H1 (cell line): ENCODE measurements at regions not wholly inside any gene's neighbourhood (a gene's known extent, or its start where the extent isn't known, plus 50 kb on each side); places are given as distances from the start of the nearest gene placed in this dataset.

Experiments
- CTCF ChIA-PET: fragments of 300-600 bp; sonication (Branson Sonifier 250); formaldehyde crosslinking; loops from one replicate; lab custom pipeline; 2021; ENCODE audit not compliant: partially characterized antibody; lab: Charles Lee
- POLR2A ChIA-PET: fragments of 300-600 bp; sonication (Branson Sonifier 250); formaldehyde crosslinking; loops from one replicate; lab custom pipeline; 2021; ENCODE audit warnings: inconsistent platforms; ENCODE audit not compliant: partially characterized antibody; lab: Charles Lee
- DNase-seq, 2 experiments: peaks; one replicate each; pipeline versions ENCODE4 v3.0.0 to v3.0.0-alpha.2; 2010 to 2022; ENCODE audit warnings: low spot score in 2 of 2, low read depth in 1 of 2, mixed read lengths in 1 of 2
- FAIRE-seq: peaks from 2 replicates; lab custom pipeline; 2011; peaks lifted over from hg19 to GRCh38; lab: Jason Lieb, UNC
- H2AFZ ChIP-seq: 2 replicates; pipeline ENCODE4 v1.8.1; 2012; ENCODE audit warnings: low read length, inconsistent platforms
- H2AK5ac ChIP-seq: 2 replicates; pipeline ENCODE4 v1.6.1; 2013; ENCODE audit warnings: low read depth, low read length
- H2BK120ac ChIP-seq: replicated peaks from 2 replicates; pipeline ENCODE3; 2013; ENCODE audit warnings: low read depth, low read length, inconsistent platforms
- H2BK12ac ChIP-seq: 2 replicates; pipeline ENCODE4 v1.6.1; 2013; ENCODE audit warnings: low read depth, low read length
- H2BK15ac ChIP-seq: 2 replicates; pipeline ENCODE4 v1.6.1; 2013; ENCODE audit warnings: low read length
- H2BK20ac ChIP-seq: 2 replicates; pipeline ENCODE4 v1.6.1; 2013; ENCODE audit warnings: low read length
- H2BK5ac ChIP-seq: 2 replicates; pipeline ENCODE4 v1.6.1; 2013; ENCODE audit warnings: low read depth, low read length
- H3K14ac ChIP-seq: 2 replicates; pipeline ENCODE4 v1.6.1; 2013; ENCODE audit warnings: inconsistent platforms; ENCODE audit not compliant: insufficient read length
- H3K18ac ChIP-seq: 2 replicates; pipeline ENCODE4 v1.6.1; 2013; ENCODE audit warnings: low read length; ENCODE audit errors: extremely low read depth
- H3K23ac ChIP-seq: 2 replicates; pipeline ENCODE4 v1.6.1; 2013; ENCODE audit warnings: inconsistent platforms; ENCODE audit not compliant: insufficient read length
- H3K23me2 ChIP-seq: 2 replicates; pipeline ENCODE4 v1.6.1; 2013; ENCODE audit warnings: low read depth, low read length
- H3K27ac ChIP-seq: 2 replicates; pipeline ENCODE4 v1.6.1; 2011; ENCODE audit warnings: low read depth, low read length, inconsistent platforms
- H3K27me3 ChIP-seq, 4 experiments: replicated peaks in 1 of 4; 1 replicate in 1 of 4; 2 replicates in 3 of 4; pipeline versions ENCODE4 v1.6.1 to v1.8.1; 2011 to 2013; ENCODE audit warnings: low read length in 3 of 4, mild to moderate bottlenecking in 3 of 4, inconsistent platforms in 2 of 4, mixed read lengths in 2 of 4, moderate library complexity in 1 of 4; ENCODE audit not compliant: control insufficient read depth in 3 of 4, insufficient read depth in 3 of 4; ENCODE audit errors: extremely low read depth in 1 of 4
- H3K36me3 ChIP-seq, 4 experiments: 2 replicates each; pipeline versions ENCODE4 v1.6.1 to v1.8.1; 2011 to 2013; ENCODE audit warnings: mild to moderate bottlenecking in 4 of 4, low read length in 3 of 4, moderate library complexity in 2 of 4, control low read depth in 1 of 4, inconsistent platforms in 1 of 4; ENCODE audit not compliant: insufficient read depth in 4 of 4, control insufficient read depth in 2 of 4
- H3K4ac ChIP-seq: replicated peaks from 2 replicates; pipeline ENCODE3; 2013; ENCODE audit warnings: low read length, low read depth, mixed read lengths, inconsistent platforms; ENCODE audit not compliant: insufficient read length
- H3K4me1 ChIP-seq, 4 experiments: replicated peaks in 1 of 4; 1 replicate in 1 of 4; 2 replicates in 3 of 4; pipeline versions ENCODE4 v1.6.1 to v1.8.1; 2011 to 2013; ENCODE audit warnings: low read length in 3 of 4, inconsistent platforms in 2 of 4, mixed read lengths in 1 of 4; ENCODE audit not compliant: insufficient read depth in 4 of 4, control insufficient read depth in 3 of 4
- H3K4me2 ChIP-seq, 2 experiments: 2 replicates each; pipeline versions ENCODE4 v1.6.1 to v1.8.1; 2011 to 2013; ENCODE audit warnings: low read depth in 2 of 2, low read length in 2 of 2, control low read depth in 1 of 2, inconsistent platforms in 1 of 2, mild to moderate bottlenecking in 1 of 2; ENCODE audit not compliant: insufficient read depth in 1 of 2
- H3K4me3 ChIP-seq, 4 experiments: fragments of 200-600, 300-600 bp in 1 of 4; sonication (generic), shearing (Covaris generic), sonication (Bioruptor Twin) in 1 of 4; 2 replicates each; pipeline versions ENCODE4 v1.5.1 to v1.8.1; 2011 to 2016; ENCODE audit warnings: low read length in 4 of 4, low read depth in 3 of 4, control low read depth in 2 of 4, inconsistent platforms in 2 of 4, mild to moderate bottlenecking in 2 of 4, mixed read lengths in 1 of 4, moderate library complexity in 1 of 4; ENCODE audit not compliant: insufficient read depth in 2 of 4; ENCODE audit errors: extremely low read depth in 1 of 4
- H3K56ac ChIP-seq: replicated peaks from 2 replicates; pipeline ENCODE3; 2013; ENCODE audit warnings: low read depth, mild to moderate bottlenecking, mixed read lengths, low read length, inconsistent platforms; ENCODE audit not compliant: insufficient read length
- H3K79me1 ChIP-seq: 2 replicates; pipeline ENCODE4 v1.6.1; 2013; ENCODE audit warnings: low read depth, low read length, control low read depth
- H3K79me2 ChIP-seq, 2 experiments: 2 replicates each; pipeline versions ENCODE4 v1.6.1 to v1.8.1; 2012 to 2013; ENCODE audit warnings: low read length in 2 of 2, mild to moderate bottlenecking in 2 of 2, inconsistent platforms in 1 of 2; ENCODE audit not compliant: insufficient read depth in 2 of 2, control insufficient read depth in 1 of 2
- H3K9ac ChIP-seq, 4 experiments: replicated peaks in 1 of 4; 1 replicate in 1 of 4; 2 replicates in 3 of 4; pipeline versions ENCODE4 v1.6.1 to v1.8.1; 2011 to 2013; ENCODE audit warnings: low read depth in 3 of 4, low read length in 3 of 4, control low read depth in 2 of 4, mild to moderate bottlenecking in 2 of 4, moderate library complexity in 2 of 4, inconsistent platforms in 1 of 4; ENCODE audit errors: extremely low read depth in 1 of 4
- H3K9me3 ChIP-seq, 2 experiments: 2 replicates each; pipeline versions ENCODE4 v1.6.1 to v1.8.1; 2012 to 2013; ENCODE audit warnings: mild to moderate bottlenecking in 2 of 2, moderate library complexity in 2 of 2, control low read depth in 1 of 2, inconsistent platforms in 1 of 2, low read depth in 1 of 2, low read length in 1 of 2, mixed read lengths in 1 of 2; ENCODE audit not compliant: insufficient read depth in 2 of 2
- H4K20me1 ChIP-seq, 2 experiments: replicated peaks in 1 of 2; 2 replicates each; pipeline versions ENCODE3 to v1.8.1; 2011 to 2013; ENCODE audit warnings: inconsistent platforms in 2 of 2, low read length in 2 of 2, mild to moderate bottlenecking in 1 of 2; ENCODE audit not compliant: insufficient read depth in 2 of 2, control insufficient read depth in 1 of 2
- H4K5ac ChIP-seq: 2 replicates; pipeline ENCODE4 v1.6.1; 2013; ENCODE audit warnings: low read length, low read depth, mixed read lengths, inconsistent platforms; ENCODE audit not compliant: insufficient read length
- H4K8ac ChIP-seq: 2 replicates; pipeline ENCODE4 v1.8.0; 2013; ENCODE audit warnings: mild to moderate bottlenecking, moderate library complexity, low read length, inconsistent platforms; ENCODE audit not compliant: insufficient read depth; ENCODE audit errors: extremely low read depth
- H4K91ac ChIP-seq: replicated peaks from 2 replicates; pipeline ENCODE3; 2013; ENCODE audit warnings: low read length, mixed read lengths, inconsistent platforms; ENCODE audit not compliant: insufficient read length
- ATF2 ChIP-seq: IDR thresholded peaks from 2 replicates; pipeline ENCODE4 v1.6.1; 2012; ENCODE audit warnings: low read length, inconsistent platforms
- BCL11A ChIP-seq, 2 experiments: IDR thresholded peaks; one replicate each; pipeline ENCODE4 v1.6.1; 2011; ENCODE audit warnings: low read depth in 2 of 2, low read length in 2 of 2, mild to moderate bottlenecking in 2 of 2
- BRCA1 ChIP-seq: IDR thresholded peaks from 2 replicates; pipeline ENCODE4 v1.6.1; 2012; ENCODE audit warnings: low read depth, low read length, improper control_type of control experiment
- CHD2 ChIP-seq: IDR thresholded peaks from 2 replicates; pipeline ENCODE4 v1.6.1; 2012; ENCODE audit warnings: low read length, improper control_type of control experiment
- CREB1 ChIP-seq: IDR thresholded peaks from 2 replicates; pipeline ENCODE4 v1.6.1; 2012; ENCODE audit warnings: inconsistent platforms
- EGR1 ChIP-seq: IDR thresholded peaks from 2 replicates; pipeline ENCODE4 v1.6.1; 2011; ENCODE audit warnings: low read depth, low read length, borderline replicate concordance
- KDM5A ChIP-seq: fragments of 200-600 bp; IDR thresholded peaks from 2 replicates; pipeline ENCODE4 v1.7.1; 2012; ENCODE audit warnings: mild to moderate bottlenecking, low read length, inconsistent platforms, mixed read lengths
- RFX5 ChIP-seq: IDR thresholded peaks from 2 replicates; pipeline ENCODE4 v1.6.1; 2011; ENCODE audit warnings: low read depth, low read length, improper control_type of control experiment, borderline replicate concordance
- RNF2 ChIP-seq: fragments of 200-900, 300-1000 bp; sonication (generic); IDR thresholded peaks from 2 replicates; pipeline ENCODE4 v1.7.1; 2016; ENCODE audit warnings: borderline replicate concordance, low read depth, mild to moderate bottlenecking, antibody characterized with exemption, low read length; ENCODE audit not compliant: poor library complexity, severe bottlenecking; ENCODE audit errors: missing control alignments
- SAP30 ChIP-seq: fragments of 300-600 bp; sonication (generic); IDR thresholded peaks from 2 replicates; pipeline ENCODE4 v1.7.1; 2012; ENCODE audit warnings: low read length, moderate library complexity, mild to moderate bottlenecking, inconsistent platforms; ENCODE audit not compliant: insufficient read depth, insufficient replicate concordance
- SIRT6 ChIP-seq: IDR thresholded peaks from one replicate; pipeline ENCODE4 v1.7.1; 2012; ENCODE audit warnings: low read length, inconsistent platforms
- TBP ChIP-seq: IDR thresholded peaks from 2 replicates; pipeline ENCODE4 v1.6.1; 2011; ENCODE audit warnings: low read depth, low read length, improper control_type of control experiment
- TCF12 ChIP-seq: IDR thresholded peaks from 2 replicates; pipeline ENCODE4 v1.6.1; 2011; ENCODE audit warnings: low read depth, mild to moderate bottlenecking, low read length
- WGBS, 2 experiments: shearing (Covaris generic) in 1 of 2; methylation state at CpG; one replicate each; pipeline versions ENCODE4 v1.1.6 to v1.1.7; 2013 to 2015; ENCODE audit warnings: low lambda C conversion rate in 2 of 2, mixed read lengths in 2 of 2, inconsistent platforms in 1 of 2, low coverage in 1 of 2, missing lambda C conversion rate in 1 of 2; ENCODE audit not compliant: insufficient replicate concordance in 2 of 2, insufficient coverage in 1 of 2, insufficient read length in 1 of 2; ENCODE audit errors: extremely low coverage in 1 of 2, missing lambda C conversion rate in 1 of 2; 5-methylcytosine and 5-hydroxymethylcytosine counted together

GRCh38 chr1:98176936-98177335, 256.1 kb upstream of the DPYD start:
- H2BK15ac ChIP-seq: no peak overlapping the region
- H3K9me3 ChIP-seq: no peaks in the 10 kb centered on the region
- H3K79me2 ChIP-seq: no peaks in the 10 kb centered on the region
- H3K18ac ChIP-seq: no peak overlapping the region
- FAIRE-seq (no peak), DNase-seq (no peak)
- no peak overlapping the region for H3K27ac ChIP-seq
- no peak overlapping the region for H3K9ac ChIP-seq
- H2AFZ ChIP-seq: no peak overlapping the region
- H2BK12ac ChIP-seq: no peak overlapping the region
- H3K36me3 ChIP-seq: no peaks in the 10 kb centered on the region
- no peak overlapping the region for H3K56ac ChIP-seq
- no peak overlapping the region for H2BK20ac ChIP-seq
- H4K20me1 ChIP-seq: no peaks in the 10 kb centered on the region
- no peaks in the 10 kb centered on the region for H3K4me1 ChIP-seq
- no peak overlapping the region for H2AK5ac ChIP-seq
- 92% methylated on average over 3 of the region's 3 CpGs; no CpG with 5 or more reads in 1 of the 2 experiments for WGBS, 2 experiments
- POLR2A ChIA-PET: no interaction called here
- no peak overlapping the region for H3K4me3 ChIP-seq
- no peak overlapping the region for H3K23ac ChIP-seq
- H2BK120ac ChIP-seq: no peak overlapping the region
- H2BK5ac ChIP-seq: no peak overlapping the region
- H3K4ac ChIP-seq: no peak overlapping the region
- no peaks in the 10 kb centered on the region for H3K79me1 ChIP-seq
- no peak overlapping the region for H3K4me2 ChIP-seq
- H4K91ac ChIP-seq: no peak overlapping the region
- H3K14ac ChIP-seq: no peak overlapping the region
- H3K23me2 ChIP-seq: no peaks in the 10 kb centered on the region; the same call in 1 of the 2 replicates
- CTCF ChIA-PET: no interaction called here
- H3K27me3 ChIP-seq: no peaks in the 10 kb centered on the region
- no peak overlapping the region for H4K5ac ChIP-seq
- no peak overlapping the region for H4K8ac ChIP-seq
- TF ChIP-seq ATF2 (no peak), EGR1 (no peak), BRCA1 (no peak), TBP (no peak), TCF12 (no peak), CREB1 (no peak), KDM5A (no peak), RNF2 (no peak), SAP30 (no peak), CHD2 (no peak), SIRT6 (no peak), RFX5 (no peak), BCL11A (IDR thresholded peaks at IDR 0.05; ENCODE audit: low read depth in 2 of 2, low read length in 2 of 2) (no peak)
